T-cell (primary cell): ENCODE measurements at regions not wholly inside any gene's neighbourhood (a gene's known extent, or its start where the extent isn't known, plus 50 kb on each side); places are given as distances from the start of the nearest gene placed in this dataset.

ENCODE experiments used
- ATAC-seq, 4 experiments: fragments of 200-7000 bp in 3 of 4; fragments of 150-1000 bp in 1 of 4; cut with Tn5 transposase; replicated peaks in 1 of 4; 1 replicate in 3 of 4; 2 replicates in 1 of 4; pipeline ENCODE4 v1.10.0; 2021; ENCODE audit warnings: moderate library complexity in 3 of 4, mild to moderate bottlenecking in 2 of 4, moderate number of reproducible peaks in 1 of 4
- CTCF ChIA-PET, 2 donors: fragments of 300-600 bp; sonication (Branson Sonifier 250); formaldehyde crosslinking; loops; one replicate each; lab custom pipeline; 2022; ENCODE audit warnings: antibody characterized with exemption in 2 of 2; lab: Charles Lee
- POLR2A ChIA-PET, 2 donors: fragments of 300-600 bp; sonication (Branson Sonifier 250); formaldehyde crosslinking; loops; one replicate each; lab custom pipeline; 2022; ENCODE audit warnings: antibody characterized with exemption in 2 of 2; lab: Charles Lee
- DNase-seq, 35 experiments: peaks; one replicate each; pipeline versions ENCODE4 v3.0.0 to v3.0.0-alpha.2; 2013 to 2023
- H3K27ac ChIP-seq: one replicate; pipeline ENCODE4 v1.5.1; 2013; ENCODE audit warnings: low read length
- H3K27me3 ChIP-seq, 2 experiments: replicated peaks in 1 of 2; 1 replicate in 1 of 2; 2 replicates in 1 of 2; pipeline versions ENCODE4 v1.6.1 to v1.7.0; 2013; ENCODE audit warnings: low read length in 1 of 2, mixed read lengths in 1 of 2; ENCODE audit not compliant: control insufficient read depth in 2 of 2, insufficient read depth in 2 of 2; ENCODE audit errors: extremely low read depth in 1 of 2
- H3K36me3 ChIP-seq, 2 donors: 1 replicate in 1 of 2; 2 replicates in 1 of 2; pipeline versions ENCODE4 v1.6.1 to v1.7.0; 2013; ENCODE audit warnings: low read length in 1 of 2; ENCODE audit not compliant: control insufficient read depth in 2 of 2, insufficient read depth in 1 of 2; ENCODE audit errors: extremely low read depth in 1 of 2
- H3K4me1 ChIP-seq, 2 experiments: 1 replicate in 1 of 2; 2 replicates in 1 of 2; pipeline versions ENCODE4 v1.6.1 to v1.7.0; 2013; ENCODE audit warnings: low read length in 2 of 2, mixed read lengths in 1 of 2; ENCODE audit not compliant: insufficient read depth in 2 of 2, control insufficient read depth in 1 of 2; ENCODE audit errors: extremely low read depth in 1 of 2
- H3K4me3 ChIP-seq, 2 donors: 1 replicate in 1 of 2; 2 replicates in 1 of 2; pipeline versions ENCODE4 v1.5.1 to v1.7.0; 2013; ENCODE audit warnings: mild to moderate bottlenecking in 2 of 2, low read length in 1 of 2, moderate library complexity in 1 of 2; ENCODE audit not compliant: control insufficient read depth in 1 of 2; ENCODE audit errors: extremely low read depth in 1 of 2
- H3K9me3 ChIP-seq: 2 replicates; pipeline ENCODE4 v1.7.0; 2013
- H3K27ac Mint-ChIP-seq, 2 donors: one replicate each; pipeline ENCODE4 v1.8.0; 2020 to 2021; ENCODE audit warnings: mild to moderate bottlenecking in 2 of 2, mixed read lengths in 2 of 2
- H3K27me3 Mint-ChIP-seq, 2 donors: one replicate each; pipeline ENCODE4 v1.8.0; 2021 to 2022; ENCODE audit warnings: mixed read lengths in 2 of 2
- H3K36me3 Mint-ChIP-seq: one replicate; pipeline ENCODE4 v1.8.0; 2021; ENCODE audit warnings: mixed read lengths
- H3K4me1 Mint-ChIP-seq, 3 donors: one replicate each; pipeline ENCODE4 v1.8.0; 2020 to 2022; ENCODE audit warnings: mixed read lengths in 3 of 3, mild to moderate bottlenecking in 1 of 3
- H3K4me3 Mint-ChIP-seq, 3 donors: one replicate each; pipeline ENCODE4 v1.8.0; 2020 to 2022; ENCODE audit warnings: mild to moderate bottlenecking in 3 of 3, mixed read lengths in 3 of 3, moderate library complexity in 3 of 3
- H3K9me3 Mint-ChIP-seq, 3 donors: one replicate each; pipeline ENCODE4 v1.8.0; 2020 to 2022; ENCODE audit warnings: mixed read lengths in 3 of 3
- WGBS: methylation state at CpG from one replicate; pipeline ENCODE4 v1.1.5; 2013; ENCODE audit warnings: missing lambda C conversion rate; ENCODE audit not compliant: insufficient coverage; 5-methylcytosine and 5-hydroxymethylcytosine counted together

GRCh38 chr2:216292886-216293301 lies 79.4 kb downstream of the MARCHF4 start:
- Mint-ChIP-seq H3K27ac (no peak overlapping the region), H3K4me3 (no peak overlapping the region), H3K4me1 (peaks cover 5 to 10% (median 7%) of the 10 kb centered on the region in 3 donors), H3K9me3 (no peaks in the 10 kb centered on the region), H3K36me3 (no peaks in the 10 kb centered on the region), H3K27me3 (no peaks in the 10 kb centered on the region)
- H3K27me3 ChIP-seq: no peaks in the 10 kb centered on the region
- 95% methylated on average over 3 of the region's 5 CpGs for WGBS
- ATAC-seq (no peak), DNase-seq (no peak)
- H3K36me3 ChIP-seq: no peaks in the 10 kb centered on the region
- H3K27ac ChIP-seq: no peak overlapping the region
- H3K4me3 ChIP-seq: no peak overlapping the region
- peaks cover 0 to 4% of the 10 kb centered on the region in 2 experiments for H3K4me1 ChIP-seq
- ChIA-PET POLR2A (interaction anchor here in 1 of 2 donors (0.6 kb wide), 1 partner anchor 150 kb away, joined by 3 read pairs; no protein-coding TSS in a partner anchor), CTCF (interaction anchor here in 1 of 2 donors (0.6 kb wide), 1 partner anchor 109 kb away, joined by 3 read pairs; no protein-coding TSS in a partner anchor)
- no peaks in the 10 kb centered on the region for H3K9me3 ChIP-seq

GRCh38 chr2:216292475-216292874 lies 79.8 kb downstream of the MARCHF4 start:
- no peak overlapping the region for H3K4me3 Mint-ChIP-seq
- no peaks in the 10 kb centered on the region for H3K27me3 Mint-ChIP-seq
- POLR2A ChIA-PET: interaction anchor here in 1 of 2 donors (0.6 kb wide), 1 partner anchor 150 kb away, joined by 3 read pairs; no protein-coding TSS in a partner anchor
- H3K4me1 Mint-ChIP-seq: peaks cover 5 to 10% (median 7%) of the 10 kb centered on the region in 3 donors
- H3K36me3 ChIP-seq: no peaks in the 10 kb centered on the region
- no peak overlapping the region for H3K4me3 ChIP-seq
- CTCF ChIA-PET: no interaction called here
- peaks cover 0 to 4% of the 10 kb centered on the region in 2 experiments for H3K4me1 ChIP-seq
- H3K27ac ChIP-seq: no peak overlapping the region
- no peaks in the 10 kb centered on the region for H3K36me3 Mint-ChIP-seq
- no peaks in the 10 kb centered on the region for H3K9me3 Mint-ChIP-seq
- H3K27ac Mint-ChIP-seq: no peak overlapping the region
- WGBS: no CpG with 5 or more reads among the region's 5 CpGs
- ATAC-seq (no peak), DNase-seq (no peak)
- H3K9me3 ChIP-seq: no peaks in the 10 kb centered on the region
- no peaks in the 10 kb centered on the region for H3K27me3 ChIP-seq

GRCh38 chr2:216289470-216289869 lies 82.8 kb downstream of the MARCHF4 start:
- H3K4me1 Mint-ChIP-seq: peaks cover 0 to 7% (median 5%) of the 10 kb centered on the region in 3 donors

GRCh38 chr2:216287251-216287650 lies 85.0 kb downstream of the MARCHF4 start:
- POLR2A ChIA-PET: no interaction called here
- no peaks in the 10 kb centered on the region for H3K9me3 Mint-ChIP-seq
- WGBS: no CpG with 5 or more reads among the region's 5 CpGs
- H3K27me3 Mint-ChIP-seq: no peaks in the 10 kb centered on the region
- H3K36me3 Mint-ChIP-seq: no peaks in the 10 kb centered on the region
- H3K27ac Mint-ChIP-seq: no peak overlapping the region
- no peak overlapping the region for H3K4me3 Mint-ChIP-seq
- Histone ChIP-seq H3K27me3 (no peaks in the 10 kb centered on the region), H3K9me3 (no peaks in the 10 kb centered on the region), H3K4me1 (no peaks in the 10 kb centered on the region), H3K36me3 (no peaks in the 10 kb centered on the region), H3K4me3 (no peak overlapping the region), H3K27ac (no peak overlapping the region)
- ATAC-seq (no peak), DNase-seq (no peak)
- CTCF ChIA-PET: no interaction called here
- peaks cover 0 to 7% (median 5%) of the 10 kb centered on the region in 3 donors for H3K4me1 Mint-ChIP-seq

More at GRCh38 chr2:216289470-216289869, 82.8 kb downstream of the MARCHF4 start:
- no peak for DNase-seq
- H3K4me3 Mint-ChIP-seq: no peak overlapping the region
- POLR2A ChIA-PET: no interaction called here
- no CpG with 5 or more reads among the region's 2 CpGs for WGBS
- no peaks in the 10 kb centered on the region for H3K9me3 Mint-ChIP-seq
- no peaks in the 10 kb centered on the region for H3K4me1 ChIP-seq
- no peaks in the 10 kb centered on the region for H3K27me3 ChIP-seq
- H3K27me3 Mint-ChIP-seq: no peaks in the 10 kb centered on the region
- H3K4me3 ChIP-seq: no peak overlapping the region
- CTCF ChIA-PET: no interaction called here
- no peak for ATAC-seq
- no peaks in the 10 kb centered on the region for H3K36me3 Mint-ChIP-seq
- no peak overlapping the region for H3K27ac ChIP-seq
- no peaks in the 10 kb centered on the region for H3K9me3 ChIP-seq
- no peak overlapping the region for H3K27ac Mint-ChIP-seq
- H3K36me3 ChIP-seq: no peaks in the 10 kb centered on the region

- Histone ChIP-seq H3K36me3 (no peaks in the 10 kb centered on the region), H3K4me3 (no peak overlapping the region), H3K27ac (no peak overlapping the region), H3K9me3 (no peaks in the 10 kb centered on the region), H3K27me3 (no peaks in the 10 kb centered on the region), H3K4me1 (no peaks in the 10 kb centered on the region)
- ChIA-PET CTCF (no interaction called here), POLR2A (no interaction called here)
- Mint-ChIP-seq H3K4me1 (peaks cover 0 to 7% (median 5%) of the 10 kb centered on the region in 3 donors), H3K27ac (no peak overlapping the region), H3K27me3 (no peaks in the 10 kb centered on the region), H3K36me3 (no peaks in the 10 kb centered on the region), H3K4me3 (no peak overlapping the region), H3K9me3 (no peaks in the 10 kb centered on the region)
- DNase-seq (no peak), ATAC-seq (no peak)
- 91% methylated on average over 4 of the region's 8 CpGs for WGBS
Measured at GRCh38 chr2:216286616-216287231, 85.6 kb downstream of the MARCHF4 start.

- Mint-ChIP-seq H3K36me3 (no peaks in the 10 kb centered on the region), H3K4me1 (peaks cover 0 to 7% (median 5%) of the 10 kb centered on the region in 3 donors), H3K27me3 (no peaks in the 10 kb centered on the region), H3K27ac (no peak overlapping the region), H3K9me3 (no peaks in the 10 kb centered on the region), H3K4me3 (no peak overlapping the region)
- no peaks in the 10 kb centered on the region for H3K36me3 ChIP-seq
- no peak overlapping the region for H3K27ac ChIP-seq
- H3K4me1 ChIP-seq: no peaks in the 10 kb centered on the region
- H3K4me3 ChIP-seq: no peak overlapping the region
- ATAC-seq (no peak), DNase-seq (no peak)
- ChIA-PET POLR2A (no interaction called here), CTCF (no interaction called here)
- no peaks in the 10 kb centered on the region for H3K9me3 ChIP-seq
- 82% methylated on average over 7 of the region's 7 CpGs for WGBS
- no peaks in the 10 kb centered on the region for H3K27me3 ChIP-seq
Measured at GRCh38 chr2:216285701-216286100, 86.6 kb downstream of the MARCHF4 start.
